ENCODE measurements at regions not wholly inside any gene's neighbourhood (a gene's known extent, or its start where the extent isn't known, plus 50 kb on each side); places are given as distances from the start of the nearest gene placed in this dataset.

DNA sequence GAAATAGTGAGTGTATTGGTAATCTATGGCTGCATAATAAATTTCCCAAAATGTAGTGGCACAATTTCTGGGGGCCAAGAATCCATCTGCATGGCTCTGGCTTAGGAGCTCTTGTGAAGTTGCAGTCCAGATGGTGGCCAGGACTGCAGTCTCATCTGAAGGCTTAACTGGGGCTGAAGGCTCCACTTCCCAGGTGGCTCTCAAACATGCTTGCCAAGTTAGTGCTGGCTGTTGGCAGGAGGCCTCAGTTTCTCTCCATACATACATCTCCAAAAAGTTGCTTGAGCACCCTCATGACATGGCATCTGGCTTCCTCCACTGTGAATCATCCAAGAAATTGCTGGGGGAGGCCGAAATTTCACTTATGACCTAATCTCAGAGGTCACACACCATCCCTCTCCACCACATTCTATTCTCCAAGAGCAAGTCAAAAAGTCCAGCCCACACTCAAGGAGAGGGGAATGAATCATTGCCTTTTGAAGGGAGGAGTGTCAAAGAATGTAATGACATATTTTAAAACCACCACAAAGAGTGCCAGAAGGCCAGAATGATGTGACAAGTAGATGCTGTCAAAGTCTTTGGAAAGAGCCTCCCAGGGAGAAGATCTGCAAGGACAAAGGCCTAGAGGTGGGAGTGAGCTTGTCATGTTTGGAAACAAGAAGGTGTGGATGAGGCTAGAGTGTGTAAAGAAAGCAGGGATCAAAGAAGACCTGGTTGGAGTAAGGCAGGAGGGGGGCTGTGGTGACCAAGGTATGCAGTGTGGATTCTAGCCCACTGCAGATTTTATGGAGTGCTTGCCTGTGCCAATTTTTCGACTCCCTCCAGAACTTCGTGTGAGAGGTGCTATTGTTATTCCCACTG is 566.2 kb downstream of the MIAT start:
- no peaks in the 10 kb centered on the region for H4K20me1 ChIP-seq (ENCODE audit: insufficient read depth, low read length)
- no peak overlapping the region for H3K9ac ChIP-seq (ENCODE audit: low read length)
- no peak overlapping the region for H2AFZ ChIP-seq (ENCODE audit: low read length)
- no peaks in the 10 kb centered on the region for H3K4me1 ChIP-seq (ENCODE audit: low read length)
- H3K27me3 ChIP-seq (replicated peaks; ENCODE audit: insufficient read depth, low read length), result peaks cover 62% of the 10 kb centered on the region
- H3K9me2 ChIP-seq (replicated peaks; ENCODE audit: insufficient read depth, low read length), result no peaks in the 10 kb centered on the region
- H3K36me3 ChIP-seq (replicated peaks; ENCODE audit: insufficient read depth, low read length), result no peaks in the 10 kb centered on the region
- H3K4me3 ChIP-seq (ENCODE audit: low read length), result no peak overlapping the region
- no peak overlapping the region for H3K27ac ChIP-seq (ENCODE audit: low read length)
- no peaks in the 10 kb centered on the region for H3K9me3 ChIP-seq (replicated peaks; ENCODE audit: insufficient read depth, low read length)
- no peaks in the 10 kb centered on the region for H3F3A ChIP-seq (ENCODE audit: insufficient read depth, low read length)
- no peaks in the 10 kb centered on the region for H3K79me2 ChIP-seq (ENCODE audit: low read length)
- DNase-seq, result no peak
- H3K4me2 ChIP-seq (ENCODE audit: low read depth, low read length), result no peak overlapping the region
- TF ChIP-seq, protein P1, sequence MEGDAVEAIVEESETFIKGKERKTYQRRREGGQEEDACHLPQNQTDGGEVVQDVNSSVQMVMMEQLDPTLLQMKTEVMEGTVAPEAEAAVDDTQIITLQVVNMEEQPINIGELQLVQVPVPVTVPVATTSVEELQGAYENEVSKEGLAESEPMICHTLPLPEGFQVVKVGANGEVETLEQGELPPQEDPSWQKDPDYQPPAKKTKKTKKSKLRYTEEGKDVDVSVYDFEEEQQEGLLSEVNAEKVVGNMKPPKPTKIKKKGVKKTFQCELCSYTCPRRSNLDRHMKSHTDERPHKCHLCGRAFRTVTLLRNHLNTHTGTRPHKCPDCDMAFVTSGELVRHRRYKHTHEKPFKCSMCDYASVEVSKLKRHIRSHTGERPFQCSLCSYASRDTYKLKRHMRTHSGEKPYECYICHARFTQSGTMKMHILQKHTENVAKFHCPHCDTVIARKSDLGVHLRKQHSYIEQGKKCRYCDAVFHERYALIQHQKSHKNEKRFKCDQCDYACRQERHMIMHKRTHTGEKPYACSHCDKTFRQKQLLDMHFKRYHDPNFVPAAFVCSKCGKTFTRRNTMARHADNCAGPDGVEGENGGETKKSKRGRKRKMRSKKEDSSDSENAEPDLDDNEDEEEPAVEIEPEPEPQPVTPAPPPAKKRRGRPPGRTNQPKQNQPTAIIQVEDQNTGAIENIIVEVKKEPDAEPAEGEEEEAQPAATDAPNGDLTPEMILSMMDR (IDR thresholded peaks at IDR 0.05; ENCODE audit: low read length), result no peak
- TF ChIP-seq EZH2phosphoT487 (IDR thresholded peaks at IDR 0.05; ENCODE audit: low read length) (no peak), EZH2 (optimal IDR thresholded peaks at IDR 0.05; ENCODE audit: low read depth, low read length) (no peak)

DNA sequence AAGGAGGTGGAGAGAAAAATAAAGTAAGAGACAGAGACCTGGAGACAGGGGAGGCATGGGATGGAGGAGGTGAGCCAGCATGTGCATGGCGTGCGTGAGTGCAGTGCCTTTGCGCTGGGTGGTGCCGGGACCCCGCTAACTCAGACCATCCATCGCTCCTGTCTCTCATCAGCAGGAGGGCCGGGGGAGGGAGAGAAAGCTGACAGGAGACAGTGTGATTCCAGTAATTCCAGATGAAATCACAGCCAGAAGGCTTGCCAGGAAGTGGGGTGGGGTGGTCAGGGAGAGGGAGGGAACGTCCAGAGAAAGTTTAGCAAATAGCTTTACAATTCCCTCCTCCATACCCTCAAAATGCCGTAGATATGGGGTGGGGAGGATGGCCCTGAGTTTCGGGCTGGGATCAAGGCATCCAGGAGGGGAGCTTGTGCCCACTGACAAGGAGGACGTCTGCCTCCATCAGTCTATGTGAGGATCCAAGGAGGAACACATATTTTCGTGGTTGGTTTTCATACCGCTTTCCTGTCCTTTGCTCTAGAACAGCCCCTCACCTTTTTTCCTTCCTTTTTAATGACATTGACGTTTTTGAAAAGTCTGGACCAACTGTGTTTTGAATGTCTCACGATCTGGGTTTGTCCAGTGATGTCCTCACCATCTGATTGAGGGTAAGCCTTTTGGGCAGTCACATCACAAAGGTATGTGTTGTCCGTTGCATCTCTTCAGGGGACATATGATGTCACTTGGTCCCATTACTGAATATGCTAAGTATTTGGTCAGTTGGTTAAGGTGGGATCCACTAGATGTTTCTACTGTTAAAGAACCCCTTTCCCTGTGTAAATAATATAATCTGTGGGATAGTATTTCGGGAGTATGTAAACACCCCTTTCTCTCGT is 567.3 kb downstream of the MIAT start:
- H2AFZ ChIP-seq (ENCODE audit: low read length), result no peak overlapping the region
- no peak overlapping the region for H3K27ac ChIP-seq (ENCODE audit: low read length)
- no peaks in the 10 kb centered on the region for H3F3A ChIP-seq (ENCODE audit: insufficient read depth, low read length)
- TF ChIP-seq EZH2phosphoT487 (IDR thresholded peaks at IDR 0.05; ENCODE audit: low read length), result no peak
- no peak overlapping the region for H3K4me3 ChIP-seq (ENCODE audit: low read length)
- H3K9me3 ChIP-seq (replicated peaks; ENCODE audit: insufficient read depth, low read length), result no peaks in the 10 kb centered on the region
- no peaks in the 10 kb centered on the region for H3K4me1 ChIP-seq (ENCODE audit: low read length)
- H3K79me2 ChIP-seq (ENCODE audit: low read length), result no peaks in the 10 kb centered on the region
- H4K20me1 ChIP-seq (ENCODE audit: insufficient read depth, low read length), result no peaks in the 10 kb centered on the region
- DNase-seq, result no peak
- H3K4me2 ChIP-seq (ENCODE audit: low read depth, low read length), result no peak overlapping the region
- no peak overlapping the region for H3K9ac ChIP-seq (ENCODE audit: low read length)
- H3K9me2 ChIP-seq (replicated peaks; ENCODE audit: insufficient read depth, low read length), result no peaks in the 10 kb centered on the region
- peaks cover 67% of the 10 kb centered on the region for H3K27me3 ChIP-seq (replicated peaks; ENCODE audit: insufficient read depth, low read length)
- H3K36me3 ChIP-seq (replicated peaks; ENCODE audit: insufficient read depth, low read length), result no peaks in the 10 kb centered on the region

DNA sequence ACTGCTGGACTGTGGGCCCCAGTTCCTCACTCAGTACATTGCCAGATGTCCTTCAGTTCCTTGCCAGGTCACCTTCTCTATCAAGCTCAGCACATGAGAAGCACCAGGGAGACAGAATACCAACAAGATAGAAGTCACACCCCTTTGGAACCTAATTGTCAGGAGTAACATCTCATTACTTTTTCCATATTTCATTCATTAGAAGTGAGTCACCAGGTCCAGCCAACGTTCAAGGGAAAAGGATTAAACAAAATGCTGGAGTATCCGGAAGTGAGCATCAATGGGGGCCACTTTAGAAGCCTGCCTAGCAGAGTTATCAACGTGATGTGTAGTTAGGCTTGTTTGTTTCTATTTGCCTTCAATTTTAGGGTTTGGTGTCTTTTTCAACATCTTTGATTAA is 569.3 kb downstream of the MIAT start:
- no peak overlapping the region for H3K27ac ChIP-seq (ENCODE audit: low read length)
- no peak overlapping the region for H3K9ac ChIP-seq (ENCODE audit: low read length)
- H3K36me3 ChIP-seq (replicated peaks; ENCODE audit: insufficient read depth, low read length), result no peaks in the 10 kb centered on the region
- no peaks in the 10 kb centered on the region for H3K4me1 ChIP-seq (ENCODE audit: low read length)
- no peaks in the 10 kb centered on the region for H4K20me1 ChIP-seq (ENCODE audit: insufficient read depth, low read length)
- H3F3A ChIP-seq (ENCODE audit: insufficient read depth, low read length), result no peaks in the 10 kb centered on the region
- no peaks in the 10 kb centered on the region for H3K79me2 ChIP-seq (ENCODE audit: low read length)
- no peak overlapping the region for H3K4me3 ChIP-seq (ENCODE audit: low read length)
- H3K4me2 ChIP-seq (ENCODE audit: low read depth, low read length), result no peak overlapping the region
- TF ChIP-seq, protein P1 (IDR thresholded peaks at IDR 0.05; ENCODE audit: low read length), result no peak
- TF ChIP-seq EZH2phosphoT487 (IDR thresholded peaks at IDR 0.05; ENCODE audit: low read length) (no peak), EZH2 (optimal IDR thresholded peaks at IDR 0.05; ENCODE audit: low read depth, low read length) (no peak)
- H2AFZ ChIP-seq (ENCODE audit: low read length), result no peak overlapping the region
- no peaks in the 10 kb centered on the region for H3K9me2 ChIP-seq (replicated peaks; ENCODE audit: insufficient read depth, low read length)
- no peak for DNase-seq
- H3K27me3 ChIP-seq (replicated peaks; ENCODE audit: insufficient read depth, low read length), result peaks cover 86% of the 10 kb centered on the region
- H3K9me3 ChIP-seq (replicated peaks; ENCODE audit: insufficient read depth, low read length), result no peaks in the 10 kb centered on the region

Measured in MM.1S (cell line).